K562 (cell line): ENCODE measurements at regions not wholly inside any gene's neighbourhood (a gene's known extent, or its start where the extent isn't known, plus 50 kb on each side); places are given as distances from the start of the nearest gene placed in this dataset.

ENCODE experiments used
- E2F4 ChIP-seq: sonication (generic); formaldehyde crosslinking; IDR thresholded peaks from 2 replicates; pipeline ENCODE4 v1.8.0; 2022; ENCODE audit warnings: mild to moderate bottlenecking, low read depth, missing genetic modification reagents
- FOXJ3 ChIP-seq: sonication (generic); formaldehyde crosslinking; IDR thresholded peaks from 2 replicates; pipeline ENCODE4 v1.4.0; 2020; ENCODE audit warnings: mild to moderate bottlenecking, missing genetic modification reagents

GRCh38 chr2:58826795-58827194 is 585.7 kb upstream of the FANCL start:
- TF ChIP-seq E2F4 (CRISPR knock-in tag), result no peak
- TF ChIP-seq FOXJ3 (CRISPR knock-in tag), result no peak
